ENCODE measurements at regions not wholly inside any gene's neighbourhood (a gene's known extent, or its start where the extent isn't known, plus 50 kb on each side); places are given as distances from the start of the nearest gene placed in this dataset.
A peak's percentile ranks its signal among the peaks of the same experiment; 100 is the strongest.
"Not testable (repeated sequence)": the region's sequence is repeated elsewhere in the genome, so short reads cannot be mapped to it uniquely, and the experiment has no call there.

DNA sequence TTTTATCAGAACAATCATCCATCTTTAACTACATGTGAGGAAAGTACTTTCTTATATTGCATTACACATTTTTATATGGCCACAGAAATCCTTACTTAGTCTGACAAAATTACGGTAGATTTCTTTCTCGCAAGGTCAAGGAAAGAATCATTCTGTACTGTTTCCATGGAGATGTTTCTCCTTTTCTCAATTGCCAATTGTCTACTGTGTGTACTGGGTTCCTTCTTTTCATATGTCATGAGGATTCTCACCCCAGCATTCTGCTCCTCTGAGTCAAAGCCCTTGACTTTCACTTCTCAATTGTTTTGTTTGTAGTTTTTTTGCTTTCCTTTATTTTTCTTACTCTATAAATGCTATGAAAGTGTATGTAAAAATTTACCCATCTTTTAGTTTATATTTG lies 99.3 kb upstream of the AGAP9 start:
- not testable (repeated sequence) for DNase-seq

DNA sequence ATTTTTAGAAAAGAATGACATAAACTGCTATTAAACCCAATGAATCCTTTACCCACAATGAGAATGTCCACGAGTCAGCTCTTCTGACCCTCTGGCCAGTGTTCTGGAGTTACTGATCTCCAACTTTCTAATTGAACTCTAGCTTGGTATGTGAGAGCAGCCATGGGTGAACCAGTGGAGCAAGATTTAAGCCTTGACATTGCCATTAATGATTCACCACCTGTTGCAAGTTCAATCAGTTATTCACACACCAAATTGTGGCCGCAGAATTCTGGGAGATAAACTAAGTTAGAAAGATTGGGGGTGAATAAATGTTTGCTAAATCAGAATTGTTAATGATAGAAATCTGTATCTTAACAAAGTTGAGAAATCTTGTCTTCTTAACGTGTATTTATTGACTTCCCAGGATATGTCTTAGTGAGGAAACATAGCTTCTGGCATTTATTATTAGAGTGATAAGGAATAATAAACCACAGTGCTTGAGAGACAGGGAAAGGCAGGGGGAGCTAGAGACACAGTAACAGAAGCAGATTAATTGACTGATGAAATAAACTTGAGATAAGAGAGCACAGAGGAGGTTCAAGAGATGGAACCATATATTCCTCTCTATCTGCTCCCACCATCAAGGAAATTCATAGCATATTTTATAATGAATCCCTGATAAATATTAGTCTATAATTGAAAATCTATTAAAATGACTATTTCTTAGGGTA lies 96.0 kb upstream of the AGAP9 start:
- not testable (repeated sequence) for DNase-seq

DNA sequence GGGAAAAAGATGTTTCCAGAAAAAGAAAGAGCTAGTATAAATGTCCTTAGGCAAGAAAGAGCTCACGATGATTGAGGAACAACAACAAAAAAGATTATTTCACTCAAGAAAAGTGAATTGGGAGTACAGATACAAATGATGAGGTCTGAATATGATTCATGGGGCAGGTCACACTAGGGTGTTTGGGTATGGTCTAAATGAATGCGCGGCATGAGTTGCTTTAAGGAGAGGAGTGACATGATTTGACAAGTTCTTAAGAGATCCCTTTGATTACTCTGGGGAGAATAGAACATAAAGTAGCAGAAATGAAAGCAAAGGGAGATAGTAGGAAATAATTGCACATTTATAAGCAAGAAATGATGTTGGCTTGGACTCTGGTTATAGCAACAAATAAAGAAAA lies 85.9 kb upstream of the AGAP9 start:
- not testable (repeated sequence) for DNase-seq

DNA sequence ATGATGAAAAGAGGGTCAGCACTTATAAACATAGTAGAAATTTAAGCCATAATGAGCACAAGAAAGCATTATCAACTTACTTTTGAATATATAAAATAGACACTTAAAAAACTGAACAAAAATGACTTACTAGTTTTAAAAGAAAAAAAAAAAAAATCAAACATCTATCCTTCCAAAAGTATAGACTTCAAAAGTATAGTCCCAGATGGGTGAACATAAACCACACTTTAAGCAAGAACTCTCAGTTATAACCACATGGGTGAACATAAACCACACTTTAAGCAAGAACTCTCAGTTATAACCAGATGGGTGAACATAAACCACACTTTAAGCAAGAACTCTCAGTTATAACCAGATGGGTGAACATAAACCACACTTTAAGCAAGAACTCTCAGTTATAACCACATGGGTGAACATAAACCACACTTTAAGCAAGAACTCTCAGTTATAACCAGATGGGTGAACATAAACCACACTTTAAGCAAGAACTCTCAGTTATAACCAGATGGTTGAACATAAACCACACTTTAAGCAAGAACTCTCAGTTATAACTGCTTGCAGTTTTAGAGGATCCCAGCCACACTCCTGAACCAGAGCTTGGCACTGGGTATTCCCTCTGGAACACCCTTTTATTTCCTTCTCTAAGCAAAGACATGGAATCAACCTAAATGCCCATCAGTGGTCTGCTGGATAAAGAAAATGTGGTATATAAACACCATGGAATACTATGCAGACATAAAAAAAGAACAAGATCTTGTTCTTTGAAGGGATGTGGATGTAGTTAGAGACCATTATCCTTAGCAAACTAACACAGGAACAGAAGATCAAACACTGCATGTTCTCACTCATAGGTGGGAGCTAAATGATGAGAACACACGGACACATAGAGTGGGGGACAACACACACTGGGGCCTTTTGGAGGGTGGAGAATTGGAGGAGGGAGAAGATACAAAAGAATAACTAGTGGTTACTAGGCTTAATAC lies 82.6 kb upstream of the AGAP9 start:
- DNase-seq, result peak; percentile 54

DNA sequence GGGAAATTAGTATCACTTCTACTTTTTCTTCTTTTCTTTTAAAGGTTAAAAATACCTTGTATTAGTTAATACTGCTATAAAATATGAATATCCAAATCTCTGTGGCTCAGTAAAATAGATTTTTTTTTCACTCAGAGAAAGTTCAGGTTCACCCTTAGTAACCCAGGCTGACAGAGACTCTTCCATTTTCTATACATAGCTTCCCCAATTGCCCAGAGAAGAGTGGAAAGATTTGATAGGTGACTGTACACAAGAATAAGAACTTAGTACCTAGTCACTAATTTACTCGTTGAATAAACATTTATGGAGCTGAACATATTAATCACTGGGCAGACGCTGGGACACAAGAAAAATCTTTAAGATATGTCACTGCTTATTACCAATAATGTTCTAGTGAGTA lies 77.2 kb upstream of the AGAP9 start:
- DNase-seq, result not testable (repeated sequence)

DNA sequence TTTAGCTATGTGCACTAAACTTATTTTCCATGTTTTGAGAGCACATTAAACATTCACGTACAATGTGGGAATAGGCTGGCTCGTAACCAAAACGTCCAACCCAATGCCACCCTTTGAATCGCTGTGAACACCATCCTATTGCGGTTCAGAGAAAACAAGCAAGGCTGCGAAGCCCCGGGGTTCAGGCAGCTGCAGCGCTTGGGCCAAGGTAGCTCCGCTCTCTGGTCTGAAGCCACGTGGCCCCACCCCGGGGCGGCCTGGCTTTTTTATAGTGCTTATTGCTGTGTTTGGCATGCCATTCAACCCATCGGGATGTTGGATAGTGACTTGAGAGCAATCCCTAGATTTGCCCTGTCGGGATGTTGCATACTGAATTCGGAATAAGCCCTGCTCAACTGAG lies 76.7 kb upstream of the AGAP9 start:
- DNase-seq, result not testable (repeated sequence)

DNA sequence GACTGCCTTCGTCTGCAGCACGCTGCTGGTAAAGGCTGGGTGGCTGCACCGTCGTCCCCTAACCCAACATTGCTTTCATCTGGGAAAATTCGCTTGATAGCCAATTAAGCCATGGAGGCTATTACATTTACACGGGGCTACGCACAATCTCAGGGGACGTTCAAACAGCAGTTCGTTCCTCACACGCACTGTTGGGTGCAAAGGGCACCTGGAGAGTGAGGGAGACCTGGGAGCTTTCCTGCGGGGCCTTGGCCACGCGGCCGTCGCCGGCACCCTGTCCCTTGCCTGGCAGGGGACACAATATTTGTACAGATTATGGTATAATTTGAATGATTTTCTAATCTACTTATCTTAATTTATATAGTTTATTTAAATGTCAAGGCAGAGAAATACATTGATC lies 76.2 kb upstream of the AGAP9 start:
- not testable (repeated sequence) for DNase-seq

DNA sequence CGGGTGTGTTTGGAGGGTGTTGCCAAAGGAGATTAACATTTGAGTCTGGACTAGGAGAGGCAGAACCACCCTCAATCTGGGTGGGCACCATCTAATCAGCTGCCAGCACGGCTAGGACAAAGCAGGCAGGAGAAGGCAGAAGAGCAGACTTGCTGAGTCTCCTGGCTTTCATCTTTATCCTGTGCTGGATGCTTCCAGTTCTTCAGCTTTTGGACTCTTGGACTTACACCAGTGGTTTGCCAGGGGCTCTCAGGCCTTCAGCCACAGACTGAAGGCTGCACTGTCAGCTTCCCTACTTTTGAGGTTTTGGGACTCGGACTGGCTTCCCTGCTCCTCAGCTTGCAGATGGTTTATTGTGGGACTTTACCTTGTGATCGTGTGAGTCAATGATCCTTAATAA lies 70.4 kb upstream of the AGAP9 start:
- DNase-seq, result not testable (repeated sequence)

DNA sequence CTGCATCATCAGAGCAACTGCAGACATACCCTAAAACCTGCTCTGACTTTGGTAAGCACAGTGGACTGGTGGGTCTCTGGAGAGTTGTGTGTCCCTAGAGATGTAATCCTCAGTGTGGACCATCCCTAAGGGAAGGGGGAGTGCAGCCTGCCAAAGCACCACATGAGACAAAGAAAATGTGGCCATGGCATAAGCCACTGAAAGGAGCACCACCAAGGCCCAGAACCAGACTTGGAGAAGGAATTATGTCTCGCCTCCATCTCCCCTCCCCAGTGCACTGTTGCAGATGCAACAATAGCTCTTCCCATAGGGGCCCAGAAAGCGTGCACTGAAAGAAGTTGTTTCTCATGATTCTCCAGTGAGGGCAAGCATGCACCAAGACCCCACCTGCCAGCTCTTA lies 69.7 kb upstream of the AGAP9 start:
- DNase-seq, result not testable (repeated sequence)

DNA sequence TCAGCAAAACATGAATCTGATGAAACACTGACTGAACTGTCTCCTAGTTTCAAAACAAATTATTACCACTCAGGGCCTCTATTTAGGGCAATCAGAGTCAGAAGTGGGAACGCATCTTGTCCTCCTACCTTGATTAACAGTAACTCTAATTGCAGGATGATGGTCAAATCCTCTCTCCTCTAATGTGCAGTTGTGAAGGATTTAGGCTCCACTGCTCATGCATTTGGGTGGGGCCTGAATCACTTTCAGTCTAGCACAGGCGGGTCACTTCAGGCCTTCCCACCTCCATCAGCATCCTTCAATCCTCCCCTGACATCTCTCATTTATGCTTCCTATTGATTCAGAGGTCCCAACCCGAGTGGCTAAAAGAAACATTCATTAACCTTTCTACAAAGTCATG lies 67.5 kb upstream of the AGAP9 start:
- DNase-seq, result not testable (repeated sequence)

DNA sequence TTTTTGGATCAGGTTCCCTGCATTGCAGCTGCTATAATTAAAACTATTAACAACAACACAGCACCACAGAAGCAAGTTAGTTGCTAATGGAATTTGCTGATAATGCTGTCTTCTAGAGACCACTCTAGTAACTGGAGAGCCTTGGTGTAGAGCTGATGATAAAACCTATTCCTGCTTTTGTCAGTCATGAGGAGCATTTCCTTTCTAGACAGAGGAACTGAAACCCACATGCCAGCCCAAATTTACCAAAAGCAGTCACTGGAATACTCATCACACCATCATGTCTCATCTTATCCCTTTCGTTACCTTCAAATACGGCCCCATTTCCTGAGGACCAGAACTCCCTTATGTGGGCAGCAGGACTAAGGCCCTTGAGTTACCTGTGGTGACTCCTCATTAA lies 67.1 kb upstream of the AGAP9 start:
- not testable (repeated sequence) for DNase-seq

DNA sequence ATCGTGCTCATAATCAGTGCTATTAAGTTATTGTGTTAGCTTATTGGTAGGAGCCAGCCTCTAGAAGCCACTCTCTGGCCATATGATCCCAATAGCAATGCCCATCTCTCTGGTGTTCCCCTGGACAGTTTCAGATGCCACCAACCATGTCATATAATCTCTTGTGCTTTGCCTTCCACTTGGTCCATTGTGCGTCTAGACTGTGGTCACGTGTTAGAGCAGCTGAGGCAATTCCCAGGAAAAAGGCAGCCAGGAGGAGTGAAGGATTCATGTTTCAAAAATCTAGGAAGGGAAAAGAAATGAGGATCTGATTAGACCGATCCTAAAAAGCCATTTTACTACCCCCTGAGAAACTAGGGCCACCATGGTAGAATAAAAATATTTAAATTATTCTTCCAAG lies 58.6 kb upstream of the AGAP9 start:
- DNase-seq, result not testable (repeated sequence)

DNA sequence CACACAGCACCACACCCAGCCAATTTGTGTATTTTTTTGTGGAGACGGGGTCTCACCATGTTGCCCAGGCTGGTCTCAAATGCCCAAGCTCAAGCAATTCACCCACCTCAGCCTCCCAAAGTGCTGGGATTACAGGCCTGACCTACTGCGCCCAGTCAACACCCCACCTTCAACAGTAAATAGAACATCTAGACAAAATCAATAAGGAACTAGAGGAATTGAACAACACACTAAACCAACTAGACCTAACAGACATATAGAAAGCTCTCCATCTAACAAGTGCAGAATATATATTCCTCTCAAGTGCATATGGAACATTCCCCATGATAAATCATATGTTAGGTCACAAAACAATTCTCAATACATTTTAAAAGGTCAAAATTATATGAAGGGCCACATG lies 56.6 kb upstream of the AGAP9 start:
- DNase-seq, result not testable (repeated sequence)

DNA sequence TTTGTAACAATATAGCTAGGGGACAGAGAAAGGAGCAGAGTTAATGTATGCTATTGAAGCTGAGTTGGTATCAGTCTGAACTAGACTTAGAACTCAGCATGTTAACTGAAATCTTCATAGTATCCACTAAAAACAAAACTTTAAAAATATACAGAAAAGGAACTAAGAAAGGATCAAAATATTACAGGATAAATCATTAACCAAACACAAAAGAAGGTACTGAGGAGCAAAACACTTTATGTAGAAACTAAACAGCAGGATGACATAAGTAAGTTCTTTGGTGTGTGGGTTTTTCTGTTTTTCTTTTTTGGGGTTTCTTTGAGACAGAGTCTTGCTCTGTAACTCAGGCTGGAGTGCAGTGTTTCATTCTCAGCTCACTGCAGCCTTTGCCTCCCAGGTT lies 55.1 kb upstream of the AGAP9 start:
- DNase-seq, result not testable (repeated sequence)

Measured in activated CD4-positive, alpha-beta T cell treated with anti-CD3 and anti-CD28 coated beads, Interleukin-2, amount 50 U/mL, for 16 hours (primary cell).